ENCODE measurements at regions not wholly inside any gene's neighbourhood (a gene's known extent, or its start where the extent isn't known, plus 50 kb on each side); places are given as distances from the start of the nearest gene placed in this dataset.

DNA sequence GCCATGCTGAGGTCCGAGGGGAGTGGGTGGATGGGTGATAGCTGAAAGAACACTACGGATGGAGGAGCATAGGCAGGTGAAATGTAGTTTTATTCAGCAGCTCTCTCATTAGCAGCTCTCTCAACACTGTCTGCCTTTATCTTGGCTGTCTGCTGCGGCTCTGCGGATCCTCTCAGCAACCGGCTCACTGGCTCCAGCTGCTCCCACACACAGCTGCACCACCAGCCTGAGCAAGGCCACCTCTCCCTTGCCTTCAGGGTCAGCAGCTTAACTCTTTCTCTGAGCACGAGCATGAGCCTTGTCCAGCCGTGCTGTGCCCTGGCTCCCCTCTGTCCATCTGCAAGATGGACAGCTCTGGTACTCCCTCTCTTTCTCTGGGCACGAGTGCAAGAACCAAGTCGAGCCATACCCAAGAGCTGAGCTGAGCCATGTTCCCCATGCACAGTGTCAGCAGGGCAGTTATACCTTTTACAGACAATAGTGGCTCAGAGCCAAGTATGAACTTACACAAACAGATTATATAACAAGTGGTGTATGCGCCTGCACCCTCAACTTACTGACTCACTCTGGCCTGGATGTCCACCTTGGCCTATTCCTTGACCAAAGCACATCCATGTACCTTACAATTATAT, 108.5 kb downstream of the MACIR start:
- Histone ChIP-seq H3K9me3 (peaks cover 0 to 5% (median 0%) of the 10 kb centered on the region in 3 donors), H3K36me3 (no peaks in the 10 kb centered on the region), H3K27ac (no peak overlapping the region), H3K4me3 (no peak overlapping the region), H3K4me1 (no peaks in the 10 kb centered on the region), H3K27me3 (no peaks in the 10 kb centered on the region)
- TF ChIP-seq, protein P1, sequence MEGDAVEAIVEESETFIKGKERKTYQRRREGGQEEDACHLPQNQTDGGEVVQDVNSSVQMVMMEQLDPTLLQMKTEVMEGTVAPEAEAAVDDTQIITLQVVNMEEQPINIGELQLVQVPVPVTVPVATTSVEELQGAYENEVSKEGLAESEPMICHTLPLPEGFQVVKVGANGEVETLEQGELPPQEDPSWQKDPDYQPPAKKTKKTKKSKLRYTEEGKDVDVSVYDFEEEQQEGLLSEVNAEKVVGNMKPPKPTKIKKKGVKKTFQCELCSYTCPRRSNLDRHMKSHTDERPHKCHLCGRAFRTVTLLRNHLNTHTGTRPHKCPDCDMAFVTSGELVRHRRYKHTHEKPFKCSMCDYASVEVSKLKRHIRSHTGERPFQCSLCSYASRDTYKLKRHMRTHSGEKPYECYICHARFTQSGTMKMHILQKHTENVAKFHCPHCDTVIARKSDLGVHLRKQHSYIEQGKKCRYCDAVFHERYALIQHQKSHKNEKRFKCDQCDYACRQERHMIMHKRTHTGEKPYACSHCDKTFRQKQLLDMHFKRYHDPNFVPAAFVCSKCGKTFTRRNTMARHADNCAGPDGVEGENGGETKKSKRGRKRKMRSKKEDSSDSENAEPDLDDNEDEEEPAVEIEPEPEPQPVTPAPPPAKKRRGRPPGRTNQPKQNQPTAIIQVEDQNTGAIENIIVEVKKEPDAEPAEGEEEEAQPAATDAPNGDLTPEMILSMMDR (IDR thresholded peaks at IDR 0.05) = no peak
- TF ChIP-seq POLR2AphosphoS5 (IDR thresholded peaks at IDR 0.05) (no peak), EP300 (IDR thresholded peaks at IDR 0.05) (no peak), POLR2A (IDR thresholded peaks at IDR 0.05) (no peak)
- ATAC-seq = no peak
- 67 to 71% methylated on average over 1 to 7 of the region's 10 CpGs for WGBS, 2 donors (ENCODE audit: low coverage in 1 of 2)

DNA sequence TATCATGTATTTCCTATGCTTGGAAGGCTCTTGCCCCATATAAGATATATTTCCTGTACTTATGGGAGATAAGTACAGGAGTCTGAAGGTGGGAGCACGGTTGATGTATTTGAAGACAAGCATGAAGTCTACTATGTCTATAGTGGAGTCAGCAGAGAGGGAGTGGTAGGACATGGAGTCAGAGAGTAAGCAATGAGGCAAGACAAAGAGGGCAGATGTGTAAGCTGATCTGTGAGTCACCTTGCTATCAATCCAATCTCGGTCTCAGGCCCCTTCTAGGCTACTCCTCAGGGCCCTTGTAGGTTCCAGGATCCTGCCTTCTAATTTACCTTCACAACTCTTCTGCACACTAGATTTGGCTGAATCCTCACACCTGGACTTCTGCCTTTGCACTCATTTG, 105.5 kb downstream of the MACIR start:
- TF ChIP-seq, protein P1 (IDR thresholded peaks at IDR 0.05) = no peak
- TF ChIP-seq POLR2AphosphoS5 (IDR thresholded peaks at IDR 0.05) (no peak), POLR2A (IDR thresholded peaks at IDR 0.05) (no peak), EP300 (IDR thresholded peaks at IDR 0.05) (no peak)
- ATAC-seq = no peak
- no peaks in the 10 kb centered on the region for H3K27me3 ChIP-seq
- H3K36me3 ChIP-seq = no peaks in the 10 kb centered on the region
- H3K27ac ChIP-seq = no peak overlapping the region
- no peak overlapping the region for H3K4me3 ChIP-seq
- no peaks in the 10 kb centered on the region for H3K4me1 ChIP-seq
- H3K9me3 ChIP-seq = peaks cover 0 to 2% (median 0%) of the 10 kb centered on the region in 3 donors
- WGBS, 2 donors (ENCODE audit: low coverage in 1 of 2) = 86 to 100% methylated on average over 1 to 2 of the region's 2 CpGs

DNA sequence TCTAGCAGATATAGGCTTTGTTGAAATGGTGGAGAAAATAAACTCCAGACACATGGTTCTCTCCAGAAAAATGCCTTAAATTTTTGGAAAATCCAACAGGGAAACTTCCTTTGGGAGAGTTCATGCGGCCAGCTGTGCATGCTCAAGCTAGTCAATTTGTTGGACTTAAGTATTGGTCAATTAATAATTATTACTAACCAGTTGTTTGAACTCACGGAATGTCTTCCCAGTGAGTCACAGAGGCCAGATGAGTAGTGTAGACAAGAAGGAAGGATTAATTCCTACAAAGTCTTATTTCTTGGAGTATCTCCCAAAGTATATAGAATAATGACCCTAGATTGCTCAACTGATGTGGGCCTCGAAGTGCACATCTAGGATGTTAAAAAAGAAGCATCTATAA, 103.6 kb downstream of the MACIR start:
- WGBS, 2 donors (ENCODE audit: low coverage in 1 of 2) = 54 to 82% methylated on average over 3 of the region's 3 CpGs

DNA sequence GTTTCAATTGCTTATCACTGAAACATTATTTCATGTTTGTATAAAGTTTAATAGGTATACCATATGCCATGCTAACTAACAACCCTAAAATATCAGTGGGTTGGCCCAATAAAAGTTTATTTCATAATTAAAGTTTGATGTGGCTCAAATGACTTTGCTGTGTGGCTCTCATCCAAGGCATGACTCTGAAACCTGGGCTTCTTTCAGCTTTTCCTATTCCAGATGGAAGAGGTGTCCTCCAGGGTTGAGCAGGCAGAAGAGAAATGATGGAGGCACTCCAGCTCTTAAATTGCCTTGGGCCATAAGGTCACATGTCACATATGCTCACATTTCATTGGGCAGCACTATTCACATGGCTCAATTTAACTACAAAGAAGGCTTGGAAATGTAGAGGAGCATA, 101.9 kb downstream of the MACIR start:
- no peaks in the 10 kb centered on the region for H3K4me1 ChIP-seq
- H3K27me3 ChIP-seq = no peaks in the 10 kb centered on the region
- ATAC-seq = no peak
- H3K36me3 ChIP-seq = no peaks in the 10 kb centered on the region
- H3K4me3 ChIP-seq = no peak overlapping the region
- H3K27ac ChIP-seq = no peak overlapping the region
- no peaks in the 10 kb centered on the region for H3K9me3 ChIP-seq
- TF ChIP-seq POLR2A (IDR thresholded peaks at IDR 0.05) (no peak), POLR2AphosphoS5 (IDR thresholded peaks at IDR 0.05) (no peak), EP300 (IDR thresholded peaks at IDR 0.05) (no peak)
- TF ChIP-seq, protein P1 (IDR thresholded peaks at IDR 0.05) = no peak

More for the DNA sequence above, 103.6 kb downstream of the MACIR start:
- no peaks in the 10 kb centered on the region for H3K27me3 ChIP-seq
- H3K27ac ChIP-seq = no peak overlapping the region
- H3K9me3 ChIP-seq = no peaks in the 10 kb centered on the region
- no peak overlapping the region for H3K4me3 ChIP-seq
- ATAC-seq = no peak
- no peaks in the 10 kb centered on the region for H3K4me1 ChIP-seq
- TF ChIP-seq POLR2A (IDR thresholded peaks at IDR 0.05) (no peak), EP300 (IDR thresholded peaks at IDR 0.05) (no peak), POLR2AphosphoS5 (IDR thresholded peaks at IDR 0.05) (no peak)
- TF ChIP-seq, protein P1 (IDR thresholded peaks at IDR 0.05) = no peak
- H3K36me3 ChIP-seq = no peaks in the 10 kb centered on the region

DNA sequence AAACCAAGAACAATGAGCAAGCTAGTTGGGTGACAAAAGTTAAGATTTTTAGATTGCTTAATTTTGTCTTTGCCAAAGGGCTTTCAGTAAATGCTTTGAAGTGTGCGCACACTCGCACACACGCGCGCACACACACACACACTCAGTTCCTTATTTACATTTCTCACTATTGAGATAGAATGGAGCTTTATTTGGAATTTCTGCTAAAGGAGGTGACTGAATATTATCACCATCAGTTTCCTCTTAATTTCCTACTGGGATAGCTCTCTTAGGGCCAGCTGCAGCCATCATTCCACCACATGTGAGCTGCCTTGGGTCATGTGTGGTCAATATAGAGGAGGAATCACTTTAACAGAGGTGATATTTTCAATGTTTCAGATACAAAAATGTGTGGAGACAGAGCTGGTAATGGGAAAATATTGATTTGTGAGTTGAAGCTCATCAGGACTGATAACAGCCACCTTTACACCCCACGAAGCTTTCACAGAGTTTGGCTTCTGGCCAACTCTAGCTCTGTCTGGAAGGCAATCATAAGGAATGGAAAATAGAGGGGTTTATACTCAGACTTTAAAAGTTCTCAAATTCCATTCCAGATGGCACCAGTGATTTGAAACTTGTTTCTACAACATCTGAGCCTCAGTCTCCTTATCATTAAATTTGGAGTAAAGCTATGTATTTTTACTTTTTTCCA, 99.9 kb downstream of the MACIR start:
- WGBS, 2 donors (ENCODE audit: low coverage in 1 of 2) = 30 to 68% methylated on average over 2 to 6 of the region's 6 CpGs
- H3K36me3 ChIP-seq = no peaks in the 10 kb centered on the region
- no peaks in the 10 kb centered on the region for H3K4me1 ChIP-seq
- H3K27me3 ChIP-seq = no peaks in the 10 kb centered on the region
- no peak overlapping the region for H3K4me3 ChIP-seq
- ATAC-seq = no peak
- no peaks in the 10 kb centered on the region for H3K9me3 ChIP-seq
- TF ChIP-seq EP300 (IDR thresholded peaks at IDR 0.05) (no peak), POLR2A (IDR thresholded peaks at IDR 0.05) (no peak), POLR2AphosphoS5 (IDR thresholded peaks at IDR 0.05) (no peak)
- TF ChIP-seq, protein P1 (IDR thresholded peaks at IDR 0.05) = no peak
- no peak overlapping the region for H3K27ac ChIP-seq

Data from gastroesophageal sphincter (tissue), 4 donors.